WTC11 (cell line): ENCODE measurements at regions not wholly inside any gene's neighbourhood (a gene's known extent, or its start where the extent isn't known, plus 50 kb on each side); places are given as distances from the start of the nearest gene placed in this dataset.

Experiments used
- ATAC-seq: fragments of 200-7000 bp; cut with Tn5 transposase; 2 replicates; pipeline ENCODE4 v1.10.0; 2021; ENCODE audit warnings: mild to moderate bottlenecking, moderate library complexity
- CTCF ChIA-PET: fragments of 300-600 bp; sonication (Branson Sonifier 250); formaldehyde crosslinking; loops from one replicate; lab custom pipeline; 2021; ENCODE audit warnings: antibody characterized with exemption; lab: Charles Lee
- POLR2A ChIA-PET: fragments of 350-600 bp; sonication (Branson Sonifier 250); formaldehyde crosslinking; loops from one replicate; lab custom pipeline; 2021; ENCODE audit warnings: antibody characterized with exemption; lab: Charles Lee
- DNase-seq: peaks from one replicate; pipeline ENCODE4 v3.0.0; 2021; ENCODE audit warnings: low spot score
- H3K27ac Mint-ChIP-seq: 2 replicates; pipeline ENCODE4 v1.8.0; 2021; ENCODE audit warnings: mixed read lengths
- H3K27me3 Mint-ChIP-seq: 2 replicates; pipeline ENCODE4 v1.8.0; 2021; ENCODE audit warnings: low read depth, mild to moderate bottlenecking, moderate library complexity, mixed read lengths
- H3K36me3 Mint-ChIP-seq: 2 replicates; pipeline ENCODE4 v1.8.0; 2021; ENCODE audit warnings: mixed read lengths
- H3K4me1 Mint-ChIP-seq: 2 replicates; pipeline ENCODE4 v1.8.0; 2022; ENCODE audit warnings: mixed read lengths
- H3K4me3 Mint-ChIP-seq: 2 replicates; pipeline ENCODE4 v1.8.0; 2021; ENCODE audit warnings: mild to moderate bottlenecking, moderate library complexity, mixed read lengths
- H3K9me3 Mint-ChIP-seq: 2 replicates; pipeline ENCODE4 v1.8.0; 2021; ENCODE audit warnings: mixed read lengths
- AR ChIP-seq: fragments of 250-450 bp; sonication (Bioruptor Pico); IDR thresholded peaks from 2 replicates; pipeline ENCODE4 v1.9.0; 2021; ENCODE audit warnings: mild to moderate bottlenecking
- CTCF ChIP-seq: fragments of 200-600 bp; IDR thresholded peaks from 2 replicates; pipeline ENCODE4 v1.8.0; 2022; ENCODE audit warnings: antibody characterized with exemption
- E2F4 ChIP-seq: sonication (generic); formaldehyde crosslinking; IDR thresholded peaks from 2 replicates; pipeline ENCODE4 v1.8.1; 2022; ENCODE audit warnings: low read depth, mild to moderate bottlenecking, moderate library complexity, missing genetic modification reagents, borderline replicate concordance
- ELF4 ChIP-seq: sonication (generic); formaldehyde crosslinking; IDR thresholded peaks from 2 replicates; pipeline ENCODE4 v1.8.1; 2022; ENCODE audit warnings: low read depth, mild to moderate bottlenecking, moderate library complexity, missing genetic modification reagents
- EMX1 ChIP-seq: fragments of 250-450 bp; sonication (Bioruptor Pico); IDR thresholded peaks from 2 replicates; pipeline ENCODE4 v1.8.0; 2021; ENCODE audit warnings: mild to moderate bottlenecking
- ESRRA ChIP-seq: sonication (generic); formaldehyde crosslinking; IDR thresholded peaks from 2 replicates; pipeline ENCODE4 v1.8.1; 2022; ENCODE audit warnings: mild to moderate bottlenecking, missing genetic modification reagents, borderline replicate concordance
- FOXK1 ChIP-seq: sonication (generic); formaldehyde crosslinking; IDR thresholded peaks from 2 replicates; pipeline ENCODE4 v1.8.0; 2022; ENCODE audit warnings: mild to moderate bottlenecking, moderate library complexity, missing genetic modification reagents
- GTF2I ChIP-seq: fragments of 250-450 bp; sonication (Bioruptor Pico); conservative IDR thresholded peaks from 2 replicates; pipeline ENCODE4 v1.4.0; 2021; ENCODE audit warnings: mild to moderate bottlenecking
- MYBL2 ChIP-seq: sonication (generic); formaldehyde crosslinking; IDR thresholded peaks from 2 replicates; pipeline ENCODE4 v1.8.1; 2023; ENCODE audit warnings: mild to moderate bottlenecking, moderate library complexity, missing genetic modification reagents
- NR1H2 ChIP-seq: sonication (generic); formaldehyde crosslinking; IDR thresholded peaks from 2 replicates; pipeline ENCODE4 v1.9.0; 2021; ENCODE audit warnings: mild to moderate bottlenecking, moderate library complexity, missing genetic modification reagents
- NR3C1 ChIP-seq: sonication (generic); formaldehyde crosslinking; conservative IDR thresholded peaks from 2 replicates; pipeline ENCODE4 v1.8.1; 2023; ENCODE audit warnings: low read depth, mild to moderate bottlenecking, missing genetic modification reagents
- PRDM15 ChIP-seq: sonication (generic); formaldehyde crosslinking; IDR thresholded peaks from 2 replicates; pipeline ENCODE4 v1.8.0; 2022; ENCODE audit warnings: missing genetic modification reagents
- PREB ChIP-seq: sonication (generic); formaldehyde crosslinking; IDR thresholded peaks from 2 replicates; pipeline ENCODE4 v1.8.1; 2022; ENCODE audit warnings: mild to moderate bottlenecking, missing genetic modification reagents, moderate library complexity, borderline replicate concordance
- RORB ChIP-seq: fragments of 250-450 bp; sonication (Bioruptor Pico); IDR thresholded peaks from 2 replicates; pipeline ENCODE4 v1.9.0; 2021; ENCODE audit warnings: mild to moderate bottlenecking
- STAT6 ChIP-seq: sonication (generic); formaldehyde crosslinking; conservative IDR thresholded peaks from 2 replicates; pipeline ENCODE4 v1.8.1; 2023; ENCODE audit warnings: mild to moderate bottlenecking, low read depth, missing genetic modification reagents, moderate library complexity
- ZBTB21 ChIP-seq: sonication (generic); formaldehyde crosslinking; IDR thresholded peaks from 2 replicates; pipeline ENCODE4 v1.8.1; 2023; ENCODE audit warnings: mild to moderate bottlenecking, missing genetic modification reagents, borderline replicate concordance
- ZNF219 ChIP-seq: sonication (generic); formaldehyde crosslinking; IDR thresholded peaks from 2 replicates; pipeline ENCODE4 v1.8.0; 2023; ENCODE audit warnings: missing genetic modification reagents, mild to moderate bottlenecking, borderline replicate concordance
- ZNF281 ChIP-seq: sonication (generic); formaldehyde crosslinking; IDR thresholded peaks from 2 replicates; pipeline ENCODE4 v1.8.0; 2023; ENCODE audit warnings: mild to moderate bottlenecking, missing genetic modification reagents

GRCh38 chr6:41452763-41453162, 93.4 kb upstream of the FOXP4 start:
- no peak for ATAC-seq
- H3K36me3 Mint-ChIP-seq = no peaks in the 10 kb centered on the region
- H3K4me3 Mint-ChIP-seq = no peak overlapping the region
- peaks cover 31% of the 10 kb centered on the region for H3K4me1 Mint-ChIP-seq
- CTCF ChIA-PET = interaction anchor here (1.0 to 3.6 kb wide), 2 partner anchors 10 to 26 kb away, joined by 3 to 41 read pairs; no protein-coding TSS in a partner anchor
- no peak for DNase-seq
- no peaks in the 10 kb centered on the region for H3K9me3 Mint-ChIP-seq
- no peak overlapping the region for H3K27ac Mint-ChIP-seq
- no peak for TF ChIP-seq MYBL2 (CRISPR knock-in tag)
- TF ChIP-seq, all 79 proteins: peak for 0
- H3K27me3 Mint-ChIP-seq = peaks cover 16% of the 10 kb centered on the region
- POLR2A ChIA-PET = interaction anchor here (0.6 to 1.6 kb wide), 2 partner anchors 17 to 88 kb away, joined by 3 to 4 read pairs; no protein-coding TSS in a partner anchor

GRCh38 chr6:41453244-41453643, 92.9 kb upstream of the FOXP4 start:
- ChIA-PET POLR2A (interaction anchor here (0.6 to 1.6 kb wide), 2 partner anchors 17 to 87 kb away, joined by 3 to 4 read pairs; no protein-coding TSS in a partner anchor), CTCF (interaction anchor here (3.6 kb wide), 1 partner anchor 10 kb away, joined by 41 read pairs; no protein-coding TSS in a partner anchor)
- no peaks in the 10 kb centered on the region for H3K9me3 Mint-ChIP-seq
- no peak for TF ChIP-seq STAT6 (CRISPR knock-in tag)
- no peak for TF ChIP-seq ZNF281
- TF ChIP-seq E2F4 = no peak
- TF ChIP-seq ELF4 (CRISPR knock-in tag) = no peak
- TF ChIP-seq ZNF219 = no peak
- no peak for TF ChIP-seq PRDM15 (CRISPR knock-in tag)
- no peak for TF ChIP-seq NR1H2
- TF ChIP-seq FOXK1 = no peak
- TF ChIP-seq RORB (CRISPR knock-in tag) = no peak
- TF ChIP-seq AR (CRISPR knock-in tag) = no peak
- no peak for TF ChIP-seq NR3C1
- TF ChIP-seq MYBL2 (CRISPR knock-in tag) = no peak
- TF ChIP-seq ZBTB21 (CRISPR knock-in tag) = no peak
- no peak for TF ChIP-seq GTF2I (CRISPR knock-in tag)
- no peak for TF ChIP-seq ESRRA (CRISPR knock-in tag)
- TF ChIP-seq EMX1 = no peak
- no peak for TF ChIP-seq CTCF
- no peak for TF ChIP-seq PREB

More at GRCh38 chr6:41453244-41453643, 92.9 kb upstream of the FOXP4 start:
- ATAC-seq (no peak), DNase-seq (no peak)
- no peak overlapping the region for H3K4me3 Mint-ChIP-seq
- peaks cover 31% of the 10 kb centered on the region for H3K4me1 Mint-ChIP-seq
- H3K27ac Mint-ChIP-seq = no peak overlapping the region
- no peaks in the 10 kb centered on the region for H3K36me3 Mint-ChIP-seq
- peaks cover 13% of the 10 kb centered on the region for H3K27me3 Mint-ChIP-seq
